ENCODE measurements at regions not wholly inside any gene's neighbourhood (a gene's known extent, or its start where the extent isn't known, plus 50 kb on each side); places are given as distances from the start of the nearest gene placed in this dataset.

DNA sequence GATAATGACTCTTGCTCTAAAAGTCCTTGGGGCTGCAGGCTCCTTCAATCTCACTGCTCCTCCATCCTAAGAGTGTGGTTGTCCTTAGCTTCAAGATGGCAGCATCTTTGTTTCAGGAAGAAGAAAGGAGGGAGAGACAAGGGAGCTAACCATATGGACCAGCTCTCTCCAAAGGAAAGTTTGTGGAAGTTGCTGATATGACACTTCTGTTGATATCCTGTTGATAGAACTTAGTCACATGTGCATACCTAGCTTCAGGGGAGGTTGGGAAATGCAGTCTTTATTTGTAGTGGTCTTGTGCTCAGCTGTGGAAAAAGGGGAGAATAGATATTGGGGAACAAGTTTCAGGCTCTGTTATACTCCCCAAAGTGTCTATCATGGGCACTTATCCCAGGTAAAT, 186.9 kb downstream of the GIPC2 start:
- Mint-ChIP-seq H3K4me3 (no peak overlapping the region), H3K4me1 (no peaks in the 10 kb centered on the region), H3K27me3 (peaks cover 11% of the 10 kb centered on the region), H3K27ac (no peak overlapping the region), H3K9me3 (ENCODE audit: insufficient read depth) (peaks cover 4% of the 10 kb centered on the region)
- intact Hi-C loops (cut with micrococcal nuclease), result no loop called here
- H3K9me3 ChIP-seq (ENCODE audit: control extremely low read depth in 1 of 3, control insufficient read depth in 2 of 3, insufficient read depth in 1 of 3, low read length in 2 of 3), result no peaks in the 10 kb centered on the region
- POLR2A ChIA-PET, result no interaction called here
- CTCF ChIA-PET, result interaction anchor here (0.5 kb wide), 1 partner anchor 110 kb away, joined by 6 read pairs; no protein-coding TSS in a partner anchor
- no peak overlapping the region for H3K27ac ChIP-seq (ENCODE audit: low read length in 2 of 2)
- no peak overlapping the region for H3K4me2 ChIP-seq (replicated peaks; ENCODE audit: low read depth, low read length, poor library complexity, severe bottlenecking)
- H3K36me3 ChIP-seq (replicated peaks in 1 of 2; ENCODE audit: control extremely low read depth in 1 of 2, control insufficient read depth in 1 of 2, extremely low read depth in 1 of 2, insufficient read depth in 2 of 2, low read length in 1 of 2), result no peaks in the 10 kb centered on the region
- DNase-seq (no peak), ATAC-seq (ENCODE audit: low read depth) (no peak)
- H3K4me1 ChIP-seq (ENCODE audit: control insufficient read depth in 2 of 2, insufficient read depth in 2 of 2, low read length in 2 of 2), result no peaks in the 10 kb centered on the region
- no peaks in the 10 kb centered on the region for H4K20me1 ChIP-seq (ENCODE audit: control insufficient read depth, insufficient read depth, low read length, poor library complexity, severe bottlenecking)
- H3K9ac ChIP-seq (ENCODE audit: low read length), result no peak overlapping the region
- no peak overlapping the region for H3K4me3 ChIP-seq (ENCODE audit: control extremely low read depth in 1 of 5, extremely low read depth in 1 of 5, insufficient read depth in 1 of 5, low read depth in 2 of 5, low read length in 4 of 5)
- H3K79me2 ChIP-seq (ENCODE audit: control insufficient read depth, insufficient read depth, low read length), result no peaks in the 10 kb centered on the region
- peaks cover 0 to 6% (median 0%) of the 10 kb centered on the region in 4 experiments for H3K27me3 ChIP-seq (replicated peaks in 1 of 4; ENCODE audit: control extremely low read depth in 1 of 4, control insufficient read depth in 3 of 4, insufficient read depth in 4 of 4, low read length in 3 of 4)
- TF ChIP-seq EZH2 (IDR thresholded peaks at IDR 0.05; ENCODE audit: borderline replicate concordance, insufficient read depth, low read depth, low read length, poor library complexity, severe bottlenecking), result no peak
- TF ChIP-seq, protein P1, sequence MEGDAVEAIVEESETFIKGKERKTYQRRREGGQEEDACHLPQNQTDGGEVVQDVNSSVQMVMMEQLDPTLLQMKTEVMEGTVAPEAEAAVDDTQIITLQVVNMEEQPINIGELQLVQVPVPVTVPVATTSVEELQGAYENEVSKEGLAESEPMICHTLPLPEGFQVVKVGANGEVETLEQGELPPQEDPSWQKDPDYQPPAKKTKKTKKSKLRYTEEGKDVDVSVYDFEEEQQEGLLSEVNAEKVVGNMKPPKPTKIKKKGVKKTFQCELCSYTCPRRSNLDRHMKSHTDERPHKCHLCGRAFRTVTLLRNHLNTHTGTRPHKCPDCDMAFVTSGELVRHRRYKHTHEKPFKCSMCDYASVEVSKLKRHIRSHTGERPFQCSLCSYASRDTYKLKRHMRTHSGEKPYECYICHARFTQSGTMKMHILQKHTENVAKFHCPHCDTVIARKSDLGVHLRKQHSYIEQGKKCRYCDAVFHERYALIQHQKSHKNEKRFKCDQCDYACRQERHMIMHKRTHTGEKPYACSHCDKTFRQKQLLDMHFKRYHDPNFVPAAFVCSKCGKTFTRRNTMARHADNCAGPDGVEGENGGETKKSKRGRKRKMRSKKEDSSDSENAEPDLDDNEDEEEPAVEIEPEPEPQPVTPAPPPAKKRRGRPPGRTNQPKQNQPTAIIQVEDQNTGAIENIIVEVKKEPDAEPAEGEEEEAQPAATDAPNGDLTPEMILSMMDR (IDR thresholded peaks at IDR 0.05), result no peak
- no peak overlapping the region for H2AFZ ChIP-seq (ENCODE audit: insufficient read depth, low read depth, low read length, poor library complexity, severe bottlenecking)

GRCh38 chr1:78234496-78234895, 188.7 kb downstream of the GIPC2 start:
- Histone ChIP-seq H3K9me3 (ENCODE audit: control extremely low read depth in 1 of 3, control insufficient read depth in 2 of 3, insufficient read depth in 1 of 3, low read length in 2 of 3) (peaks cover 0 to 3% (median 0%) of the 10 kb centered on the region in 3 donors), H3K79me2 (ENCODE audit: control insufficient read depth, insufficient read depth, low read length) (no peaks in the 10 kb centered on the region), H2AFZ (ENCODE audit: insufficient read depth, low read depth, low read length, poor library complexity, severe bottlenecking) (no peak overlapping the region), H3K27me3 (replicated peaks in 1 of 4; ENCODE audit: control extremely low read depth in 1 of 4, control insufficient read depth in 3 of 4, insufficient read depth in 4 of 4, low read length in 3 of 4) (peaks cover 0 to 6% (median 0%) of the 10 kb centered on the region in 4 experiments), H3K4me2 (replicated peaks; ENCODE audit: low read depth, low read length, poor library complexity, severe bottlenecking) (no peak overlapping the region), H3K9ac (ENCODE audit: low read length) (no peak overlapping the region), H3K4me1 (ENCODE audit: control insufficient read depth in 2 of 2, insufficient read depth in 2 of 2, low read length in 2 of 2) (no peaks in the 10 kb centered on the region), H4K20me1 (ENCODE audit: control insufficient read depth, insufficient read depth, low read length, poor library complexity, severe bottlenecking) (no peaks in the 10 kb centered on the region), H3K36me3 (replicated peaks in 1 of 2; ENCODE audit: control extremely low read depth in 1 of 2, control insufficient read depth in 1 of 2, extremely low read depth in 1 of 2, insufficient read depth in 2 of 2, low read length in 1 of 2) (no peaks in the 10 kb centered on the region), H3K4me3 (ENCODE audit: control extremely low read depth in 1 of 5, extremely low read depth in 1 of 5, insufficient read depth in 1 of 5, low read depth in 2 of 5, low read length in 4 of 5) (no peak overlapping the region), H3K27ac (ENCODE audit: low read length in 2 of 2) (no peak overlapping the region)
- ATAC-seq (ENCODE audit: low read depth) (no peak), DNase-seq (no peak)
- WGBS (ENCODE audit: insufficient coverage), result 46% methylated on average over 2 of the region's 3 CpGs
- H3K27me3 Mint-ChIP-seq, result peaks cover 11% of the 10 kb centered on the region
- CTCF ChIA-PET, result interaction anchor here (0.6 kb wide), 1 partner anchor 735 kb away, joined by 6 read pairs; no protein-coding TSS in a partner anchor
- intact Hi-C loops (cut with micrococcal nuclease), result no loop called here
- no peak overlapping the region for H3K27ac Mint-ChIP-seq
- H3K9me3 Mint-ChIP-seq (ENCODE audit: insufficient read depth), result peaks cover 9% of the 10 kb centered on the region
- no peak overlapping the region for H3K4me3 Mint-ChIP-seq
- no peaks in the 10 kb centered on the region for H3K4me1 Mint-ChIP-seq
- POLR2A ChIA-PET, result no interaction called here
- TF ChIP-seq, protein P1 (IDR thresholded peaks at IDR 0.05), result no peak
- no peak for TF ChIP-seq EZH2 (IDR thresholded peaks at IDR 0.05; ENCODE audit: borderline replicate concordance, insufficient read depth, low read depth, low read length, poor library complexity, severe bottlenecking)

Measured in B cell (primary cell).